NCI-H510A (cell line): ENCODE measurements at regions not wholly inside any gene's neighbourhood (a gene's known extent, or its start where the extent isn't known, plus 50 kb on each side); places are given as distances from the start of the nearest gene placed in this dataset.
"Not testable (repeated sequence)": the region's sequence is repeated elsewhere in the genome, so short reads cannot be mapped to it uniquely, and the experiment has no call there.

Source experiments
- DNase-seq: peaks from one replicate; lab custom pipeline; 2025; lab: John Stamatoyannopoulos, UW

DNA sequence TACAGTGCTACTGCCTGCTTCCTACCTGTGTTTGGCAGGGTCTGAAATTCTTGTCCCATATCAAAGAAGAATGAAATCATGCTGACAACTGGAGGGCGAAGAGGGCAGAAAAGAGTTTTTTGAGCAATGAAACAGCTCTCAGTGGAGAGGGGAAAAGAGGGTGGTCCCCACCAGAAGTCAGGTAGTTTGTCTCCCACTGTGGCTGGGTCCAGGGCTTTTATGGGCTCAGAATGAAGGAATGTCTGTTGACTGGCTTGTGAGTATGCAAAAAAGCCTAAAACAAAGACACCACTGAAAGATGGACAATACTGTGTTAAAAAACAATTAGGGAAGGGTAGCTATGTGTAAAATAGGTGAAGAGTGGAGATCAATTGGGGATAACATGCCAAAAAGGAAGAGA, 115.0 kb downstream of the ADAM29 start:
- no peak for DNase-seq

DNA sequence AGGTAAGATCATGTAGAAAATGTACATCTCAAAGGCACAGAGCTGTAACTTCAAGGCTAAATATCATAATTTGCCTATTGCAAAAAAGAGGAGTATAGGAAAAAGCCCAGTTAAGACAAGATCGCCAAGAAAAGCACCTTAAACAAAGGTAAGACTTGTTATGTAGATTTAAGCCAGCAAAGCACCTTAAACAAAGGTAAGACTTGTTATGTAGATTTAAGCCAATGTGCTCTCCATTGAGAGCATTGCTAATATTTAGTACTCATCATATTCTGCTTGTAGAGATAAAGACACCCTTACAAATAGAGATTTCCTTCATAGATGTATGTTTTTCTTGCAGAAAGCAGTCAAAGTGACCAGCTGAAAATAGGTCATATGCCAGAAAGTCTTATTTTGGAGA, 115.8 kb downstream of the ADAM29 start:
- DNase-seq, result no peak

GRCh38 chr4:175034986-175035705, 117.0 kb downstream of the ADAM29 start:
- no peak for DNase-seq

- no peak for DNase-seq
These were observed 117.7 kb downstream of the ADAM29 start for GRCh38 chr4:175035905-175036304.

GRCh38 chr4:175048111-175048784, 130.1 kb downstream of the ADAM29 start:
- DNase-seq, result no peak

DNA sequence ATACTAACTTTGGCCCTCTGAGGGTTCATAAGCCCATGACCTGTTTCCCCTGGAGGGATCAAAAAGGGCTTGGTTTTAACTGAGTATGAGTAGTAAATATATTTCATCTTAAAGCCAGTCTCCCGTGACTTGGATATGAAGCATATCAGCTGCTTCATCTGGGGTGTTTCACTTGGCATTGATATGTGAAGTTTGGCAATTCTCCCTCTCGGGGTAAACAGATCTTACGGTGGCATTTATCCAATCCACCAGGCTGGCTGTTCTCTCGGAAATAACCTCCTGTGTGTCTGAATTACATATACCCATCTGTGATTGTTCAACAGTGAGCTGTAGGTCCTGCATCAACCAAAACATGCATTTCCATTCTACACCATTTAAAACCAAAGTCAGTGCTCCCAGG, 130.7 kb downstream of the ADAM29 start:
- DNase-seq, result no peak

- DNase-seq, result no peak
These were observed 133.8 kb downstream of the ADAM29 start for GRCh38 chr4:175051974-175052373.

DNA sequence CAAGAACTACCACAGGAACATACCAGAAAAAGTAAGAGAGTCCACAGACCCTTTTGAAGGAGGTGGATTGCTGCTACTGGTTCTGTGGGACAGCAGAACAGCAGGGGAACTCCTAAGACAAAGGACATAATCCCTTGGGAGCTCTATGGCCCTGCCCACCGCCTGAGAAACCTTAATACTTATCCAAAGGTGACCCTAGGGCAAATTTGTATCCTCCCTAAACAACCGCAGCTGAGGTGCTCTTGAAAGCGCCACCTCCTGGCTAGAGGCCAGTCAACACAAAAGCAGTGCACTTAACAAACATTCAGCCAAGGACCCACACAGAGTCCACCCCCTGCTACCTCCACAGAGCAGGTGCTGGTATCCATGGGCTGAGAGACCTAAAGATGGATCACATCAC, 136.8 kb downstream of the ADAM29 start:
- peak; percentile 4 for DNase-seq

DNA sequence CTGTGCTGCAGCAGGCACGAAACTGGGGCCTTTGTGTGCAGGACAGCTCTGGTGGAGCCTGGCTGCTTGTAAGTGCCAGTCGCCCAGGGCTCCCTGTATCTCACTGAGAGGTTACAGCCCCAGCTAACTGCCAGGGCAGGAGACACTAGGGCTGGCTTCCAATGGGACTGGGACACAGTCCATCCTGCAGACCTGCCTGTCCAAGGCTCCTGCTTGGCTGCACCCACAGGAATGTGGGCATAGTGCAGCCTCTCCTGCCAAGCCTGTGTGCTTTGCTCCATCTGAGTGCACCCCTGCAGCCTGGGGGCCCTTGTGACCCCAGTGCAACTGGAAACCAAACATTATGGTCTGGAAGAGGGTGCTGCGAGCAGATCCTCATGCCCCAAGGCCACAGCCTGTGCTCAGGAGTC, 144.0 kb downstream of the ADAM29 start:
- DNase-seq, result no peak

- DNase-seq, result no peak
These were observed 147.1 kb downstream of the ADAM29 start for GRCh38 chr4:175065228-175065627.

- no peak for DNase-seq
These were observed 148.9 kb downstream of the ADAM29 start for GRCh38 chr4:175066923-175067627.

DNA sequence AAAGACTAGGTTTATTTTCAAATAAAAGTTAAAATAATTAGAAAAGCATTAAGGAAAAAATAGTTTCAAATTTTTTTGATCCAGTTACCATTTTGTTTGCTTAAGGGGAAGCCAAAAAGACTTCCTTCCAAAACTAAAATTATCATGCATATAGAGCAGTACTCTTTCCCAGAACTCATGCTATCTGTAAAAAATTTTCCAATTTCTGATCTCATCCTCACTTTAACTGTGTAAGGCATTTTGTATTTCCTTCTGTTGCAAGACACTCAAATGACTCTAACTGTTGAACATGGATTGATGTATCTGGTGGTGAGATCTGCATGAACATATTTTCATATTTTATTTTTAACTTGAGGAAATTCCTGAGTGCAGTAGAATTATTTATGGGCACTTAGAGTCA, 150.1 kb downstream of the ADAM29 start:
- DNase-seq, result no peak

DNA sequence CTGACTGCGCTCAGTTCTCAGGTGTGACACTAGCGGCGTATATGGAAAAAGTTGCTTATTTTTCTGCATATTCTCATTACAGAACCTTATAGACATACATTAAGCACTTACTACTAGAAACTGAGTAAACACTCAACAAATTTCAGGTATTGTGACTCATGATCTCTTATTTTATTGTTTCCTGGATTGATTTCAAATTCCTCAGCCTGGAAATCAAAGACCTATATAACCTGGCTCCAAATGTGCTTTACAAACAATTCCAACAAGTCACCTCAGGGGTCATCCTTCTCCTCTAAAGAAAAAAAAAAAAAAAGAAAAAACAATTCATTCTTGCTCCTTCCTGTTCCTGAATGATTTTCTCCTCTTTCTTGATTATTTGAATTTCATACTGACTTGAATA, 152.3 kb downstream of the ADAM29 start:
- no peak for DNase-seq

GRCh38 chr4:175071123-175071522, 153.0 kb downstream of the ADAM29 start:
- DNase-seq, result no peak

- DNase-seq, result no peak
These were observed 169.0 kb downstream of the ADAM29 start for GRCh38 chr4:175087145-175087544.

- DNase-seq, result peak; percentile 34
These were observed 172.0 kb downstream of the ADAM29 start for GRCh38 chr4:175090116-175090515.

DNA sequence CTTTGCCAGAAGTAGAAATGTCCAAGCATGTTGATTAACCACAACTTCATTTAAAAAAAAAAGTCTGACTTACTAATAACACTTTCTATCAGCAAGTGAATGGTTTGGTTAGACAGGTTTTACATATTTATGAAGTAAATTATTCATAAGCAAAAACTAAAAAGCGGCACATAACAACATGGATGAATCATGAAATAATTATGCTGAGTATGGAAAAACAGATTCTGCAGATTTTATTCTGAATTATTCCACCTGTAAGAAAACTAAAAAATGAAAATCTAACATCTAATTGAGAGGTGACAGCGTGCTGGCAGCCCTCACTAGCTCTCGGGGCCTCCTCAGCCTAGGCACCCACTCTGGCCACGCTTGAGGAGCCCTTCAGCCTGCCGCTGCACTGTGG, 173.5 kb downstream of the ADAM29 start:
- no peak for DNase-seq

DNA sequence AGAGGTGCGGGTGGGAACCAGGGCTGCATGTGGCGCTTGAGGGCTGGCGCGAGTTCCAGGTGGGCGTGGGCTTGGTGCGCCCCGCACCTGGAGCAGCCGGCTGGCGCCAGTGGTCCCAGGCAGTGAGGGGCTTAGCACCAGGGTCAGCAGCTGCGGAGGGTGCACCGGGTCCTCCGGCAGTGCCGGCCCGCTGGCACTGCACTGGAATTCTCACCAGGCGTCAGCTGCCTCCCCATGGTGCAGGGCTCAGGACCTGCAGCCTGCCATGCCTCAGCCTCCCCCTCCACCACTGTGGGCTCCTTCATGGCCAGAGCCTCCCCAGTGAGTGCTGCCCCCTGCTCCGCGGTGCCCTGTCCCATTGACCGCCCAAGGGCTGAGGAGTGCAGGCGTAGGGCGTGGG, 174.0 kb downstream of the ADAM29 start:
- DNase-seq, result no peak

DNA sequence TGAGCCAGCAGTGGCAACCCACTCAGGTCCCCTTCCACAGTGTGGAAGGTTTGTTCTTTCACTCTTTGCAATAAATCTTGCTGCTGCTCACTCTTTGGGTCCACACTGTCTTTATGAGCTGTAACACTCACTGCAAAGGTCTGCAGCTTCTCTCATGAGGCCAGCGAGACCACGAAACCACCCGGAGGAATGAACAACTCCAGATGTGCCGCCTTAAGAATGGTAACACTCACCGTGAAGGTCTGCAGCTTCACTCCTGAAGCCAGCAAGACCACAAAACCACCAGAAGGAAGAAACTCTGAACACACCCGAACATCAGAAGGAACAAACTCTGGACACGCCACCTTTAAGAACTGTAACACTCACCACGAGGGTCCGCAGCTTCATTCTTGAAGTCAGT, 174.9 kb downstream of the ADAM29 start:
- DNase-seq, result not testable (repeated sequence)

DNA sequence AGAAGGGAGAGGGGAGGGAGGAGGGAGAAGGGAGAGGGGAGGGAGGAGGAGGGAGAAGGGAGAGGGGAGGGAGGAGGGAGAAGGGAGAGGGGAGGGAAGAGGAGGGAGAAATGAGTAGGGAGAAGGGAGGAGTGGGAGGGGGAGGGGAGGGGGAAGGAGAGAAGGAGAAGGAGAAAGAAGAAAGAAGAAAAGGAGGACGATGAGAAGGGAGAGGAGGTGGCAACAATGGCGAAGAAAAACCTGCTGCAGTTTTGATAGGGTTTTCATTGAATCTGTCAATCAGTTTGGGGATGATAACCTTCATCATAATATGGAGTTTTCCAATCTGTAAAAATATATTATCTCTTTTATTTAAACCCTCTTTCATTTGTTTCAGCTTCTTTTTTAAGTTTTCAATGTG, 185.2 kb downstream of the ADAM29 start:
- DNase-seq, result no peak

- DNase-seq, result no peak
These were observed 188.1 kb downstream of the ADAM29 start for GRCh38 chr4:175106301-175106700.

GRCh38 chr4:175109933-175110332, 191.8 kb downstream of the ADAM29 start:
- DNase-seq, result no peak

DNA sequence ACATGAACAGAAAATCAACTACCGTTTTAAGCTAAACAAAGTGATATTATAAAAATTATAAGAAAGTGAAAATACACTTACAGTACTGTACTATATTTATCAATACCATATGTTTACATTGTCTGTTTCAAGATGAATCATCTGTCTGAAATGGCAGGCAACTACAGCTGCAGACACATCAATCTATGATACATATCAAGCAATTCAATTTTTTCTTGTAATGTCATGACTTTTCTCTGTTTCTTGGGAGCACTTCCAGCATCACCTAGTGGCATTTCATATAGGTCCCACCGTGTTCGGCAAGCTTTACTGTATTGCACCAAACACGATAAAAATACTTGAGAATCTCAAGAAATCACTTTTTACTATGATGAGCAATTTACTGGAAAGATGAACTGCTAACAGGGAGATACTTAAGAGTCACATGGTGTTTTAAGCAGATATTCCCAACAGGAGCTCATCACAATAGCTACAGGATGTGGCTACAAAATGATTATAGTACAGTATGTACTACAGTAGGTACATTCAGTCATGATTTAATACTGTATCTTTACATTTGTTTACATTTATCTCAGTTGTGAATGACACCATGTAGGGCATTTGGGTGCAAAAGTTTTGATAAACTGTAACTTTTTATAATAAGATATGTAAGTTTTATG, 207.4 kb downstream of the ADAM29 start:
- no peak for DNase-seq
